ENCODE measurements at regions not wholly inside any gene's neighbourhood (a gene's known extent, or its start where the extent isn't known, plus 50 kb on each side); places are given as distances from the start of the nearest gene placed in this dataset.

DNA sequence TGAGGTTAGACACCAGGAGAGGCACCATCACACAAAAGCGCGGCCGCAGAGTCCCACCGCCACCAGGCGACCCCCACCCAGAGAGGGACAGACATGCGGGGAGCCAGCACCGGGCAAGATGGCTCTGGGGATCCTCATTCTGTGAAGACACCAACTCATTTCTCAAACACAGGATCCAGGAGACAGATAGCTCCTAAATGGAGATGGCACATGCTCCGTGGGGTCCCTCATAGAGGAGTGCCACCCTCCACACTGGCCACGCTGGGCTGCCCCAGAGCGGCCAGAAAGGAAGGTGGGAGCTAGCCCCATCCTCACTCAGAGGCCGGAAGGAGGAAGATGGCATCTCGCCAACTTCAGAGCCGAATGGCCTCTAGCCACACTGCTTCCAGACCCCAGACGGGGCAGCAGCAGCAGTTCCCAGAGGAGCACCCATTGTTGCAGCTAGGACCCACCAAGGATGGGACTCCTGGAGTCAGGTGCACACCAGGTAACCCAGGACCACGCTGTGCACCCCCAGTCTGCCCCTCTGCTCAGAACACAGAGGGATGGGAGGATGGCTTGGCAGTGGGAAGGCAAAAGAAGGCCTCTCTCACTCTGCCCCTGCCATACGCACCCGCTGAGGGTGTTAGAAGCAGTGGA is 78.6 kb downstream of the ZIC5 start:
- DNase-seq (ENCODE audit: low read depth): no peak

- DNase-seq (ENCODE audit: low read depth): no peak
Measured at GRCh38 chr13:99892196-99892613, 79.4 kb downstream of the ZIC5 start.

DNA sequence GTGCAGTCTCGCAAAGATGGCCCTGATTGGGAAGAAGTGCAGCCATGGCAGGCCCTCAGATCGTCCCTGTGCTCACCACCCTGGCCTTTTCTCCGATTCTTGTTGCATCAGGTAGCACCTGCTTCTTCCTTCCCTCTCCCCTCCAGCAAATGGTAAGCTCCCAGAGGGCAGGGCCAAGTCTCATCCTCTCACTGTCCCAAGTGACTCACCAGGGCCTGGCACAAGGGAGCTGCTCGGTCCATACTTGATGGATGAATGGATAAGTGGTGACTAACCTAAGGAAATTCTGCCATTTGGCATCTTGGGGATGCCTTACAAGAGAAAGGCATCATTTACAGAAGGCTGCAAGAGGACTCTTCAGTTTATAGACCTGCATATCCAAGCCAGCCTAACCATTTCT is 84.9 kb downstream of the ZIC5 start:
- no peak for DNase-seq (ENCODE audit: low read depth)

DNA sequence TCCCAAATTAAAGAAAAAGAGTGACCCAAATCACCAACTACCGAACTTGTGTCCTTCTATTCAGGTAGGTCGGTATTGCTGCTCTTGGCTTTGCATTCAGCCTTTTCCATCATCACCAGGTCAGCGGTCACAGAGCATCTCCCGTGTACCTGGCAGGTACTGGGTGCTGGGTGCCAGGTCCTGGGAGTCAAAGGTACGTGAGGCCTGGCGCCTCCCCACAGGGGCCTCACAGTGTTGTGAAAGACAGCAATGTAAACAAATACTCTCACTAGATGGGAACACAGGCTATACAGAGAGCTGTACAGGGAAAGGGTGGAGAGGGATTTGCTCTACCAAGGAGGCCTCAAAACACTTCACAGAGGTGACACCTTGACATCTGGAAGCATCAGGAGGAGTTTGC is 86.7 kb downstream of the ZIC5 start:
- no peak for DNase-seq (ENCODE audit: low read depth)

DNA sequence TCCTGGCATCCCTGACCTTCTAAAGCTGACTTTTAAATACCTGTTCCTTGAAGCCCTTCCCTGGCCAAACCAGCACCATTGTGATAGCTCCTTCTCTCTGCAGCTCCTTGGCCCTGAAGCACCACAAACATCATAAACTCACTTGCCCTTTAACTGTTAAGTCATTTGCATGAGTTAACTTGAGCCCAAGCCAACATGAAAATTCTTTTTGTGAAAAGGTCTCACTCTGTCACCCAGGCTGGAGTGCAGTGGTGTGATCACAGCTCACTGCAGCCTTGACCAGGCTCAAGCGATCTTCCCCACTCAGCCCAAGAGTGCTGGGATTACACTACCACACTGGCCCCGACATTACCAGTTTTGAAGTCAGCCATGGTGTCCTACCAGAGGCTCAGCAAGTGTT is 87.8 kb downstream of the ZIC5 start:
- DNase-seq (ENCODE audit: low read depth): no peak

DNA sequence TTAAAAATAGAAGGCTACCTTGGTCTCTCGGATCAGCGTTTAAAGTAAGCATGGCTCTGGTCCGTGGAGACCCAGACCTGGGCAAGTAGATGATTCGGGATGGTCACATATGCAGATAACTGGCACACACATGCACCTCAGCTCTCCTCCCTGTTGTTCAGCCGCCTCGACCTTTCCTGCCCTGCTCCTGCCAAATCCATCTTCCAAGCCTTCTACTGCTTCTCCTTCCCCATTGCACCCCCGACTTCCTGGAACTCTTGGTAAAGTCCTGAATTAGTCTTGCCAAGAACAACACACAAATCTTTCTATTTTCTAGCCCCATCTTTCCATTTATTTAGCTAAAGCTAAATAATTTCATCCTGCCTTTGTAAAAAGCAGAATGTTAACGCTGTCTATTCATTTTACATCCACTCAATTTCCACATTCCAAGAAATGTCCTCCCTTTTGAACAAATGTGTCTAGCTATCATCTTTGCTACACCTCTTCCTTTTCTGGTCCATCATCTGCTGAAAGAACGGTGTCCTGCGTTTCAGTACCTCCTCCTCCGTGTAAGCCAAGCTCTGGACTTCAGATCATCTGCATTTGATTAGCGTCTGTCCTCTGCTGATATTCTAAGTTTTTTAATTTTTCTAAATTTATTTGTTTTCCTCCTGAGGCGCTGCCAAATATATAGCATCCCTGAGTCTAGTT is 92.5 kb downstream of the ZIC5 start:
- DNase-seq (ENCODE audit: low read depth): no peak

- no peak for DNase-seq (ENCODE audit: low read depth)
Measured at GRCh38 chr13:99876651-99877050, 94.9 kb downstream of the ZIC5 start.

DNA sequence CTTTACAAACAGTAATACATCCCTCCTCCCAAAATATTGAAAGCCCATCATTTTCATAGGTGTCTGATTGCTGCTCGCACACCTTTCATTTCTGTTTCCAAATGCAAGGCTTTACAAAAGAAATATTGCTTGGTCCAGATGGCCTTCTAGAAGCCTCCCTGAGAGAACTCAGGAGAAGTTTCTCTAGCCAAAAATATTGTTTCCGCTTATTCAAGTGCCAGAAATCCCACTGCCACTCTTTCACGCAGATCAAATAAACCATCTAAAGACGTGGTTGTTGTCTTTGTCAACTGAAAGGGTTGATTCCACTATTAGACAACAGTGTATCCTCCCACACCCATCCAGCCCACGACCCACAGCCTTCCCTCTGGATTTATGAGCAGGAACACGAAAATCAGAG is 96.2 kb downstream of the ZIC5 start:
- no peak for DNase-seq (ENCODE audit: low read depth)

GRCh38 chr13:99873832-99874430 is 97.6 kb downstream of the ZIC5 start:
- DNase-seq (ENCODE audit: low read depth): no peak

DNA sequence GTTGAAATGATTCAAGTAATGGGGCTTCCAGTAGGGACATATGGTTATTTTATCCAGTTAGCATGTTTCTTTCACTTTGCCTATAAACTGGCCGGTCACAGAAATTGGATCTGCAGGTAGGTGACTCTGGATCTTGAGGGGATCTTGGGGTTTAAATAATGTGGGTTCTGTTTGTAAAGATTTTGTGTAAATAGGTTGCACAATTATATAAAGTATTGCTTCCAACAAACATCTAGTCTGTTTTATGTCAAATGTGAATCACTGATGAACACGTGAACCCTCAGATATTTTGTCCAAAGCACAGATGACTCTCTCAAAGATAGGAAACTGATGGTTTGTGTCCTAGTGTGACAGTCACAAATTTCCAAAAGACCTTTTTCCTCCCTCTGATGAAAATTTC is 98.4 kb downstream of the ZIC5 start:
- DNase-seq (ENCODE audit: low read depth): no peak

- DNase-seq (ENCODE audit: low read depth): no peak
Measured at GRCh38 chr13:99871249-99871898, 100.2 kb downstream of the ZIC5 start.

DNA sequence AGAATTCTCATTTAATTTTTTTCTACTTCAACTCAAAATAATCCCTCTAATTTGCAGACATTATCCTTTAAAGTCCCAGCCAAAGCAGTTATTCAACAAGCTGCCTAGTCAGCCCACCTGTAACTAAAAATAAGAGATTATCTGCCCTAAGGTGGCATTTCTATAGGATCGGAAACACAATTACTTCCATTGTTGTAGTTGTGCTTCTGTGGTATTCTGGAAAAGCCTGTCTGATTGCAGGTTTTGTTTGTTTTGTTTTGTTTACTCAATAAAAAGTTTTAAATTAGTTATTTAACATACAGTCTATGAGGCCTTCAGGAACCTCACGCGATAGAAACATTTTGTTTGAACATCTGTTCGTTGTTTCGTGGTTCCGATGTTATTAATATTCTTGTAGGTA is 101.0 kb downstream of the ZIC5 start:
- DNase-seq (ENCODE audit: low read depth): no peak

GRCh38 chr13:99869830-99870229 is 101.7 kb downstream of the ZIC5 start:
- DNase-seq (ENCODE audit: low read depth): no peak

GRCh38 chr13:99868767-99869166 is 102.8 kb downstream of the ZIC5 start:
- DNase-seq (ENCODE audit: low read depth): no peak

DNA sequence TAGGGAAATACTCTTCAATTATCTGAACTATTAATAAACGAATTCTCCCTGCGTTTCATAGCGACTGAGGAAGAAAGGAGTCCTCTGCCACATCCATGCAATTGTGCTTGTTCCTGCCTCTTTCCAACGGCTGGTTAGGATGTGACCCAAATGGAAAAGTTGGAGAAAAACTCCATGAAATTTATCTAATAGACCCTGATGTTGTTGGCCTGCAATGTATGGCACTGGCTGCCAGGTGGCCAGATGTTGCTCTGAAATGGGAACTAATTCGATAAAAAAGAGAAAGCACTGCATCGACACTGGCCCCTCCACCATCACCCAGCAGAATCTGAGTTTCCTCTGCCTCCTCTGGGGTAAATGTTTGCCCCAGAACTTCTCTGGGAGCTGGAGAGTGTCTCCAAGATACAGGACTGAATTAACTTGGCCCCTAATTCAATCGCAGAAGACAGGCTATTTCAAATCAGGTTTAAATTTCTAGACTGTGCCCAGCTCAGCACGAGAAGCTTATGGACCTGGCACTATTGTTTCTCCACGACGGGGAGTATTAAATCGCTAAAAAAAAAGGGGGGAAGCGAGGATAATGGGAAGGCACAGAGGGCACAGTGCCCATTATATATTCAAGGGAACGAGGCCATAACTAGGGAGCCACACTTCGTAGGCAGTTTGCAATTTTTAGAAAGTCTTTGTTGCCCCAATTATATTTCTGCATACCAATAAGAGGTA is 103.9 kb downstream of the ZIC5 start:
- DNase-seq (ENCODE audit: low read depth): no peak

DNA sequence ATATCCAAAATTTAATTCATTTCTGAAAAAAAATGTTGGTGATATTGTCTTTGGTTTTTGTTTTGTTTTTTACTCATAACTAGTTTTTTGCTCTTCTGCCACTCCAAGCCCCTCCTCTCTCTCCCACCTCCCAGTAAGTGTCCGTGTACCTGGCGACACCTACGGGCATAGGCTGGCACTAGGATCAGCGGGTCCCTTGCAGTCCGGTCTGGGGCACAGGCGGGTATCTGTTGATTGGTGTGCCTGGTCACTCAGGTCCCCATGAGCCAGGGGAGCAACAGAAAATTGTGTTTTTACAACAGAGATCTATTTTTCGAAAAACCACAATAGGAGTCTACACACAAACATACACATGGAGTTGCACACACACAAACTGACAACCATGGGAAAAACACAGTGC is 104.8 kb downstream of the ZIC5 start:
- no peak for DNase-seq (ENCODE audit: low read depth)

DNA sequence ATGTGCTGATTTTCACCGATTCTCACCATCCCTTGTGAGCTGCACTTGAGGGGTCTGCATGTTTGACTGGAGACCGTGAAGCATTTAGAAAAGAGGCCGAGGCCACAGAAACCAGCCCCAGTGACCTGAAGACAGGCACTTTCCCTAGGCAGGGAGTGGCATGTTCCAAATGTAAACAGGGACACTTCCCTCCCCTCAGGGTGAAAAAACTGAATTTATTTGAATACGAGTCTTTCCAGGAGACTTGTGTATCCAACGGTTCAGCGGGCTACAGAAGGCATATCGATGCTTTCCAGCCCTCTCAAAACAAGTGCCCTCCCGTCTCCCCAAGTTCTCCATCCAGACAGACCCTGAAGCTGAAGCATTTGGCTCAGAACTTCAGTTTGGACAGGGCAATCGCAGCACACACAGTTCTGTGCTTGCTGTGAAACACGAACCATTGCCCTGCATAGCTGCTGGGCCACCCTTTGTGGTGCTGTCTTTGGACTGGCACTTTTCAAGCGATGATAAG is 106.1 kb downstream of the ZIC5 start:
- DNase-seq (ENCODE audit: low read depth): no peak

DNA sequence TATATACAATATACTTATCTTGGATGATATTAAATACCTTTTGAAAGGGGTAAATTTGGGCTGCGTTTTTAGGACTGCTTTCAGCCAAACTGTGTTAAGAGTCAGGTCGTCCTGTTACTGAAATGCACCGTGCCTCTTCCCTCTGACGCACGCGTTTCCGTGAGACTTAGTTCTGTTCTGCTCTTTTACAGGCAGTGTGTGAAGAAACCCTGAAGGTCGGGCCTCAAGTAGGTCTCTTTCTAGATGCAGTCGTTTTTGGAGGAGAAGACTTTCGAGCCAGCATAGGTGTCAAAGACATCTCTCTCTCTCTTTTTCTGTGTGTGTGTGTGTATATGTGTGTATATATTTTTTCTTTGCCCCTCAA is 107.0 kb downstream of the ZIC5 start:
- DNase-seq (ENCODE audit: low read depth): no peak

GRCh38 chr13:99863789-99864626 is 107.6 kb downstream of the ZIC5 start:
- no peak for DNase-seq (ENCODE audit: low read depth)

GRCh38 chr13:99862244-99862643 is 109.3 kb downstream of the ZIC5 start:
- no peak for DNase-seq (ENCODE audit: low read depth)

- DNase-seq (ENCODE audit: low read depth): no peak
Measured at GRCh38 chr13:99861771-99862170, 109.8 kb downstream of the ZIC5 start.
